ENCODE measurements at regions not wholly inside any gene's neighbourhood (a gene's known extent, or its start where the extent isn't known, plus 50 kb on each side); places are given as distances from the start of the nearest gene placed in this dataset.

- Histone ChIP-seq H3K27ac (ENCODE audit: low read depth, low read length) (no peak overlapping the region), H3K4me3 (ENCODE audit: low read length) (no peak overlapping the region), H3K36me3 (ENCODE audit: insufficient read depth, low read length) (no peaks in the 10 kb centered on the region), H3K9me3 (ENCODE audit: insufficient read depth, low read depth, low read length) (peaks cover 3% of the 10 kb centered on the region; the same call in 1 of the 2 replicates), H3K4me1 (ENCODE audit: insufficient read depth, low read length) (peaks cover 8% of the 10 kb centered on the region), H3K9ac (ENCODE audit: low read depth, low read length) (no peak overlapping the region), H3K27me3 (ENCODE audit: insufficient read depth, low read length) (no peaks in the 10 kb centered on the region)
- 96% methylated on average over 3 of the region's 3 CpGs for WGBS
Observed at GRCh38 chr16:24414534-24414933, 124.8 kb upstream of the RBBP6 start.

GRCh38 chr16:24418733-24419132, 120.6 kb upstream of the RBBP6 start:
- Histone ChIP-seq H3K27ac (ENCODE audit: low read depth, low read length) (no peak overlapping the region), H3K9ac (ENCODE audit: low read depth, low read length) (no peak overlapping the region), H3K36me3 (ENCODE audit: insufficient read depth, low read length) (no peaks in the 10 kb centered on the region), H3K4me3 (ENCODE audit: low read length) (no peak overlapping the region), H3K4me1 (ENCODE audit: insufficient read depth, low read length) (peaks cover 14% of the 10 kb centered on the region), H3K27me3 (ENCODE audit: insufficient read depth, low read length) (no peaks in the 10 kb centered on the region), H3K9me3 (ENCODE audit: insufficient read depth, low read depth, low read length) (peaks cover 3% of the 10 kb centered on the region; the same call in 1 of the 2 replicates)
- WGBS = 83% methylated on average over 3 of the region's 3 CpGs

DNA sequence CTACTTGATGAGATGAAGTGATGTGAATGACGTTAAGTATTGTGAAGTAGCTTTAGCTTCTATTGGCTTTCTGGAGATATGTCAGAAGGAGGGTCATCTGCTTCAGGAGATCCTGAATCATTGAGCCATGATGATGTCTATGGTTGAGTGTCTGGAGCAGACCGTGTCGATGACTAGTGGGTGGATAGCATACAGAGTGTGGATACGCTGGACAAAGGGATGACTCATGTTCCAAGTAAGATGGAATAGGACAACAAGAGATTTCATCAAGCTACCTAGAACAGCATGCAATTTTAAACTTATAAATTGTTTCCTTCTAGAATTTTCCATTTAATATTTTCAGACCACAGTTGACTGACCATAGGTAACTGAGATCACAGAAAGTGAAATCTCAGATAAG, 116.1 kb upstream of the RBBP6 start:
- no peak overlapping the region for H3K4me3 ChIP-seq (ENCODE audit: low read length)
- H3K9ac ChIP-seq (ENCODE audit: low read depth, low read length) = no peak overlapping the region
- no peaks in the 10 kb centered on the region for H3K27me3 ChIP-seq (ENCODE audit: insufficient read depth, low read length)
- no peak overlapping the region for H3K27ac ChIP-seq (ENCODE audit: low read depth, low read length)
- peaks cover 14% of the 10 kb centered on the region for H3K4me1 ChIP-seq (ENCODE audit: insufficient read depth, low read length)
- no peaks in the 10 kb centered on the region for H3K9me3 ChIP-seq (ENCODE audit: insufficient read depth, low read depth, low read length)
- no peaks in the 10 kb centered on the region for H3K36me3 ChIP-seq (ENCODE audit: insufficient read depth, low read length)
- WGBS = 96% methylated on average over 4 of the region's 4 CpGs

DNA sequence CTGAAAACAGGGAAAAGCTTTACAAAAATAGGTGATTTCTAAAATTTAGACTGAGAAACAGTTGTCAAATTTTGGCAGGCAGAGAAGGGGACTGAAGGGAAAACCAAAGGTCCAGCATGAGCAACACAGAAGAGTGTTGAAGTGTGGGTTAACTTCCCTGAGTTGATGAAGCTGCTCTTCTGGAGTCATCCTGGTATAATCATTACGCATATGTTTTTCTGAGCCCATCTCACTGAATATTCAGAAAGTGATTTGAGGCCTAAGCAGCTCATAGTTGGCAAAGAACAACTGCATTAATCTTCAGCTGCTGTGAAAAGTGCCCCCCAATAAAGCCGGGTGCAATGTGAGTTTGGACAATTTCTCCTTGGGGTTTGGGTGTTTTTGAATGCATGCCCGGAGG, 115.0 kb upstream of the RBBP6 start:
- H3K27ac ChIP-seq (ENCODE audit: low read depth, low read length) = no peak overlapping the region
- no peaks in the 10 kb centered on the region for H3K27me3 ChIP-seq (ENCODE audit: insufficient read depth, low read length)
- H3K9ac ChIP-seq (ENCODE audit: low read depth, low read length) = no peak overlapping the region
- no peaks in the 10 kb centered on the region for H3K9me3 ChIP-seq (ENCODE audit: insufficient read depth, low read depth, low read length)
- no peaks in the 10 kb centered on the region for H3K36me3 ChIP-seq (ENCODE audit: insufficient read depth, low read length)
- WGBS = 88% methylated on average over 3 of the region's 3 CpGs
- no peak overlapping the region for H3K4me3 ChIP-seq (ENCODE audit: low read length)
- H3K4me1 ChIP-seq (ENCODE audit: insufficient read depth, low read length) = peaks cover 7% of the 10 kb centered on the region

DNA sequence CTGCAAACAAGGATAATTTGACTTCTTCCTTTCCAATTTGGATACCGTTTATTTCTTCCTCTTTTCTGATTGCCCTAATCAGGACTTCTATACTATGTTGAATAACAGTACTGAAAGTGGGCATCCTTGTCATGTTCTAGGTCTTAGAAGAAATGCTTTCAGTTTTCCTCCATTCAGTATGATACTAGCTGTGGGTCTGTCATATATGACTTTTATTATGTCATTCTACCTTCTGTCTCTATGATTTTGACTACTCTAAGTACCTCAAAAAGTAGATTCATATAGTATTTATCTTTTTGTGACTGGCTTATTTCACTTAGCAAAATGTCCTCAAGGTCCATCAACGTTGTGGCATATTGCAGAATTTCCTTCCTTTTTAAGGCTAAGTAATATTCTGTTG, 111.5 kb upstream of the RBBP6 start:
- Histone ChIP-seq H3K9ac (ENCODE audit: low read depth, low read length) (no peak overlapping the region), H3K4me3 (ENCODE audit: low read length) (no peak overlapping the region), H3K27me3 (ENCODE audit: insufficient read depth, low read length) (no peaks in the 10 kb centered on the region), H3K27ac (ENCODE audit: low read depth, low read length) (no peak overlapping the region), H3K4me1 (ENCODE audit: insufficient read depth, low read length) (0 out of 2 replicates have a peak, but pooled peaks cover 5% of the 10 kb centered on the region), H3K36me3 (ENCODE audit: insufficient read depth, low read length) (no peaks in the 10 kb centered on the region), H3K9me3 (ENCODE audit: insufficient read depth, low read depth, low read length) (no peaks in the 10 kb centered on the region)
- WGBS = no CpG with 5 or more reads among the region's 2 CpGs

- H3K36me3 ChIP-seq (ENCODE audit: insufficient read depth, low read length) = no peaks in the 10 kb centered on the region
- H3K27me3 ChIP-seq (ENCODE audit: insufficient read depth, low read length) = no peaks in the 10 kb centered on the region
- H3K9me3 ChIP-seq (ENCODE audit: insufficient read depth, low read depth, low read length) = no peaks in the 10 kb centered on the region
- WGBS = 98% methylated on average over 2 of the region's 2 CpGs
- no peak overlapping the region for H3K27ac ChIP-seq (ENCODE audit: low read depth, low read length)
- H3K9ac ChIP-seq (ENCODE audit: low read depth, low read length) = no peak overlapping the region
- H3K4me3 ChIP-seq (ENCODE audit: low read length) = no peak overlapping the region
- H3K4me1 ChIP-seq (ENCODE audit: insufficient read depth, low read length) = peaks cover 10% of the 10 kb centered on the region; the same call in 1 of the 2 replicates
Observed at GRCh38 chr16:24428756-24429155, 110.6 kb upstream of the RBBP6 start.

- H3K9me3 ChIP-seq (ENCODE audit: insufficient read depth, low read depth, low read length) = no peaks in the 10 kb centered on the region
- H3K27ac ChIP-seq (ENCODE audit: low read depth, low read length) = no peak overlapping the region
- H3K9ac ChIP-seq (ENCODE audit: low read depth, low read length) = no peak overlapping the region
- H3K4me1 ChIP-seq (ENCODE audit: insufficient read depth, low read length) = peaks cover 13% of the 10 kb centered on the region; the same call in 1 of the 2 replicates
- no peaks in the 10 kb centered on the region; the same call in 1 of the 2 replicates for H3K27me3 ChIP-seq (ENCODE audit: insufficient read depth, low read length)
- H3K4me3 ChIP-seq (ENCODE audit: low read length) = no peak overlapping the region
- no peaks in the 10 kb centered on the region for H3K36me3 ChIP-seq (ENCODE audit: insufficient read depth, low read length)
- 78% methylated on average over 6 of the region's 6 CpGs for WGBS
Observed at GRCh38 chr16:24430954-24431760, 108.2 kb upstream of the RBBP6 start.

- Histone ChIP-seq H3K27ac (ENCODE audit: low read depth, low read length) (no peak overlapping the region), H3K4me3 (ENCODE audit: low read length) (no peak overlapping the region), H3K27me3 (ENCODE audit: insufficient read depth, low read length) (no peaks in the 10 kb centered on the region; the same call in 1 of the 2 replicates), H3K4me1 (ENCODE audit: insufficient read depth, low read length) (peaks cover 13% of the 10 kb centered on the region; the same call in 1 of the 2 replicates), H3K36me3 (ENCODE audit: insufficient read depth, low read length) (no peaks in the 10 kb centered on the region), H3K9ac (ENCODE audit: low read depth, low read length) (no peak overlapping the region), H3K9me3 (ENCODE audit: insufficient read depth, low read depth, low read length) (no peaks in the 10 kb centered on the region)
- 81% methylated on average over 2 of the region's 2 CpGs for WGBS
Observed at GRCh38 chr16:24433706-24434105, 105.7 kb upstream of the RBBP6 start.

DNA sequence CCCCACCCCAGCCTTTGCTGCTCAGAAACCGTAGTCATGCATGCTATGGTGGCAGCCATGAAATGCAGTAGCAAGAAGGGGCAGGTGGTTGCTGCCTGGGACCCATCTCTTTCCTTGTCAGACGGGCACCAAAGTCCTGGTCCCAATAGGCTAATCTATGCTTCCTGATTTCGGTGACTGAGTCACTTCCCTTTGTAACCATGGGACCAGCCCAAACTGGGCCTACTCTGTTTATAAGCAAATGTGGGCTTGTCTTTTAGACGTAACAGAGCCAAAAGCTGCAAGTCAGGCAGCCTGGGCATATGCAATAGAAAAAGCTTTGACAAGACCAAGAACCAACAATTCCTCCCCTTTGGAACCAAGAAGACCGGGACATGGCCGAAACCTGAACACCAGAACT, 99.1 kb upstream of the RBBP6 start:
- no peak overlapping the region for H3K27ac ChIP-seq (ENCODE audit: low read depth, low read length)
- 92% methylated on average over 6 of the region's 6 CpGs for WGBS

DNA sequence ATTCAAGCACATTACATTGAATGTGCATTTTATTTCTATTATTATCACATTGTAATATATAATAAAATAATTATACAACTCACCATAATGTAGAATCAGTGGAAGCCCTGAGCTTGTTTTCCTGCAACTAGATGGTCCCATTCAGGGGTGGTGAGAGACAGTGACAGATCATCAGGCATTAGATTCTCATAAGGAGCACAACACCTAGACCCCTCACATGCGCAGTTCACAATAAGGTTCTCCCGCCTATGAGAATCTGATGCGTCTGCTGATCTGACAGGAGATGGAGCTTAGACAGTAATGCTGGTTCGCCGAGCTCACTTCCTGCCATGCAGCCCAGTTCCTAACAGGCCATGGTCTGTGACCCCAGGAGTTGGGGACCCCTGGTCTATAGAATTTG, 96.7 kb upstream of the RBBP6 start:
- Histone ChIP-seq H3K4me1 (ENCODE audit: insufficient read depth, low read length) (no peaks in the 10 kb centered on the region), H3K9ac (ENCODE audit: low read depth, low read length) (no peak overlapping the region), H3K36me3 (ENCODE audit: insufficient read depth, low read length) (no peaks in the 10 kb centered on the region), H3K4me3 (ENCODE audit: low read length) (no peak overlapping the region), H3K9me3 (ENCODE audit: insufficient read depth, low read depth, low read length) (peaks cover 7% of the 10 kb centered on the region), H3K27ac (ENCODE audit: low read depth, low read length) (no peak overlapping the region), H3K27me3 (ENCODE audit: insufficient read depth, low read length) (no peaks in the 10 kb centered on the region)
- WGBS = 80% methylated on average over 5 of the region's 5 CpGs

More for the DNA sequence above, 99.1 kb upstream of the RBBP6 start:
- no peaks in the 10 kb centered on the region for H3K4me1 ChIP-seq (ENCODE audit: insufficient read depth, low read length)
- no peak overlapping the region for H3K4me3 ChIP-seq (ENCODE audit: low read length)
- H3K9me3 ChIP-seq (ENCODE audit: insufficient read depth, low read depth, low read length) = peaks cover 7% of the 10 kb centered on the region
- H3K36me3 ChIP-seq (ENCODE audit: insufficient read depth, low read length) = no peaks in the 10 kb centered on the region
- no peaks in the 10 kb centered on the region for H3K27me3 ChIP-seq (ENCODE audit: insufficient read depth, low read length)
- H3K9ac ChIP-seq (ENCODE audit: low read depth, low read length) = no peak overlapping the region

- Histone ChIP-seq H3K36me3 (ENCODE audit: insufficient read depth, low read length) (no peaks in the 10 kb centered on the region), H3K4me3 (ENCODE audit: low read length) (no peak overlapping the region), H3K27me3 (ENCODE audit: insufficient read depth, low read length) (no peaks in the 10 kb centered on the region), H3K27ac (ENCODE audit: low read depth, low read length) (no peak overlapping the region), H3K9me3 (ENCODE audit: insufficient read depth, low read depth, low read length) (peaks cover 7% of the 10 kb centered on the region), H3K9ac (ENCODE audit: low read depth, low read length) (no peak overlapping the region), H3K4me1 (ENCODE audit: insufficient read depth, low read length) (no peaks in the 10 kb centered on the region)
- 93% methylated on average over 8 of the region's 8 CpGs for WGBS
Observed at GRCh38 chr16:24445216-24445615, 94.2 kb upstream of the RBBP6 start.

Data from HUES64 (cell line).